GM18498 (cell line): ENCODE measurements at regions not wholly inside any gene's neighbourhood (a gene's known extent, or its start where the extent isn't known, plus 50 kb on each side); places are given as distances from the start of the nearest gene placed in this dataset.
"Not testable (repeated sequence)": the region's sequence is repeated elsewhere in the genome, so short reads cannot be mapped to it uniquely, and the experiment has no call there.

Source experiments
- ATAC-seq: cut with Tn5 transposase; IDR thresholded peaks from one replicate; pipeline ENCODE4 v1.9.1; 2021; ENCODE audit warnings: mild to moderate bottlenecking, moderate library complexity; ENCODE audit not compliant: unreplicated experiment

DNA sequence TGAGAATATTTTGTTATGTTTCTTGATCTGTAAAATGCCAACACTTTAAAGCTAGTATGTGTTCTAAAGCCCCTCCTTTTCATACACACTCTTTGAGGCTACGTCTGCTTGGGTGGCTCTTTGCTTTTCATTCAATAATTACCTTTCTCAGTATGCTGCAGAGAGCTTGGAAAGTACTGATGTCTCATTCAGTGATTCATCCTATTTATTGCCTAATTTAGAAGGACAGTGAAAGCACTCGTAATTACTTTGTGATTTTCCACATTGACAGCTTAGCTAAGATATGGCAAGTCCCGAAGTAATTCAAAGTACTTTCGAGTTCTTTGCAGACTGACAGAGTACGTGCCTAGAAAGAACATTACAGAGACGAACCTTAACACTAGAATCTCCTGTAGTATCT is 57.2 kb downstream of the BMP15 start:
- no peak for ATAC-seq

DNA sequence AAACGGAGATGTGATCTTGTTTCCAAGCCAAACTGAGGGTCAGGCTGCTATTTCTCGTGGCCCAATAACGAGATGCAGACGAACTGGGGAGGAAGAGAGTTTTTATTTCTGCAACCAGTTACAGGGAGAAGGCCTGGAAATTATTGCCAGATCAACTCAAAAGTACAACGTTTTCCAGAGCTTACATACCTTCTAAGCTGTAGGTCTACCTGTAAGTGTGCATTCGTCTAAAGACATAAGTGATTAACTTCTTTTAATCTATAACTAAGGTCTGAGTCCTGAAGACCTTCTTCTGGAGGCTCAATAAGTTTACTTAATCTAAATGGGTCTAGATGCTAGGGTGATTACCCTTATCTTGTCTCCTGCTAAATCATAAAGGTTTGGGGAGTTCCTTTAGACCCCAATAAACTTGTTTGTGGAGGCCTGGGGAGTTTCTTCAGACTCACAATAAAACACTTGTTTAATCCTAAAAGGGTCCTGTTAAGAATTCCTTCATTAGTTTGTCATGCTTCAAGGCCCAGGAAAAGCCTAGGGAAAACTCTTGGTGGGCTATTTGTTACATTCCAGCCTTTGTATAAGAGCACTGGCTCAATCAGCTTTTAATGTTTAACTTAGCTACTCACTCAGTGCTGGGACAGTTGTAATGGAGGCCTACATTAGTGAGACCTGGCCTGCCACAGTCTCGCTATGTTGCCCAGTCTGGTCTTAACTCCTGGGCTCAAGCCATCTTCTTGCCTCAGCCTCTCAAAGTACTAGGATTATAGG is 58.5 kb downstream of the BMP15 start:
- ATAC-seq = not testable (repeated sequence)

- no peak for ATAC-seq
Observed at GRCh38 chrX:50971395-50971794, 60.9 kb downstream of the BMP15 start.

GRCh38 chrX:50973199-50973598 is 62.7 kb downstream of the BMP15 start:
- ATAC-seq = no peak

GRCh38 chrX:50978920-50979682 is 68.6 kb downstream of the BMP15 start:
- ATAC-seq = no peak

GRCh38 chrX:50980251-50980650 is 69.7 kb downstream of the BMP15 start:
- ATAC-seq = no peak

DNA sequence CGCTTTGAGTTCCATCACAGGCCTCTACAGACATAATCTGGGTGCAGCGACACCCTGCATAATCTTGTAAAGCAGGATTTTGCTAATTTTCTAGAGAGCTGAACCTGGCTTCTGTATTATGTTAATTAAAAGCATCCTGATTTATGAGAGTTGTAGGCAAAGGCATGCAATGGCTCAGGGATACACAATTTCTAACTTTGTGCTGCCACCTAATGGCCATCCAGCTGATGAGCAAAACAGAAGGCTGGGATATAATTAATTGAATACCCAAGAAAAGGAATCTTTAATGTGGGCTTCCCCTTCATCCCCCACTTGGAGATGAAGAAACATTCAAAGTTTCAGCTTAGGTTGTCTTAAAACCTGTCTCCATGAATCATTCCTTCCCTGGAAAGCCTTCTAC is 78.1 kb downstream of the BMP15 start:
- no peak for ATAC-seq

DNA sequence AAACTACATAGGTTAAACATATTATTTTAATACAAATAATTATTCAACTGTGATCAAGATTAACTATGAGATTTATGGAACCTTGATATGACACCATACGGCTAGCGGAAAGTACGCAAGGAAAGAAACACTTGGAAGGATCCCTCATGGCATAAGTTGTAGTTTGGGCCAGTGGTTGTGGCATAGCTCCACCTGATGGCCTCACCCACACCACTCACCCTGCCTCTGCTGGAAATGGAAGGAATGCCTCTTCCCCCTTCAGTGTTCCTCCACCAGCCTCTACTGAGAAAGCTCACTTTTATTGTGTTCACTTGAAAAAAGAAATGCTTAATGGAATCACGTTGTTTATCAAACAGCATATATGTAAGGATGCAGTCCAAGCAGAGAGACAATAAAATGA is 86.4 kb downstream of the BMP15 start:
- ATAC-seq = no peak

DNA sequence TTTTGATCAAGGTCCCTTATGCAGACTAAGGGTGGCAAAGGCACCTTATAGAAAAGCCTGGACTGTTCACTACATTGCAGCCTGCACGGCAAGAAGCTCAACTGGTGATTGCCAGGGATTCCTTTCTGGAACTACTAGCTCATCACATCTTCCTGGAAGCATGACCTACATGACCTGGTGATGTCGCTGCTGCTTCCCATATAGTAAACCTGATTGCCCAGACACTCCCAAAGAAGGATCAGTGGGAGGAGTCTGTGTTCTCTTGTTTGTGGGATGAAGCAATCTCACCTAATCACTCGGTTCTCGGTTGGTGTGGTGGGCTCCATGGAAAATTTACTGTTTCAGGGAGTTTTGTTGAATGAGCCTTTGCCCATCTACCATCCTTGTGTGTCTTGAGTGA is 89.8 kb downstream of the BMP15 start:
- ATAC-seq = not testable (repeated sequence)

DNA sequence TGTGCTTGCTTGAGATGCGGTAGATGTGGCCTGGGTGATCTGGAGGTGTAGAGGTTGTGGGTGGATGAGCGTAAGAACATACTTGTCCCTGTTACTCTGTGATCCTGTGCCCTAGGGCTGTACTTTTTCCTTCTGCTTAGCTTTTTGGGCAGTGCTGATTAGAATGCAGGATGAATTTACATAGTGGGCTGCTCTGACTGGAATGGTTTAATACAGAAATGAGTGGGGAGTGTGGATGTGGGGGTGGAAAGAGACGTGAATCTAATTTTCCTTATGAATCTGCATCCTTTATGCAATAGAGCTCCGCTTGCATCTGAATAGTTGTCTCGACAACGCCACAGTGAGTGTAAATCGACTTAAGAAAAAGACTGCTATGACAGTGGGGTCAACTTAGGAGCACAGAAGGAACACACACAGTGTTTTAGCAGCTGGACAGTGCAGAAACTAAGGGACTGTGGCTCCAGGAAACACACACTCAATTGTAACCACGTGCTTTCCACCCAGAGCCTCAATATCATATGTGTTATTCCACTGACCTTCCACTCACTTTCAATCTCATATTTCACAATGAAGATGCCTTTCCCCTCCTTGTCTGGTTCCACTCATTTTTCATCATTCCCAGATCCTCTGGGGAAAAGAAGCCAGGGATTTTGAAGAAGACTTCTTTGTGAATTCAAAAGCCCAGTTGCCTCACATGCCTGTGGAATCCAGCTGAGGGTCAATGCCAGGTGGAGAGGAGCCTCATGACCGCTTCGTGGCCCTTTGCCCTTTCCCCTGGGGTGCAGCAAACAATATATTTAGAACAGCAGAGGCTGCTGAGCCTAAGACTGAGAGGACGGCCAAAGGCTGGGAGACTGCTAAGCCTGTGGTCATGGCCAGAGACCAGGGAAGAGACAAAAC is 91.4 kb downstream of the BMP15 start:
- not testable (repeated sequence) for ATAC-seq

DNA sequence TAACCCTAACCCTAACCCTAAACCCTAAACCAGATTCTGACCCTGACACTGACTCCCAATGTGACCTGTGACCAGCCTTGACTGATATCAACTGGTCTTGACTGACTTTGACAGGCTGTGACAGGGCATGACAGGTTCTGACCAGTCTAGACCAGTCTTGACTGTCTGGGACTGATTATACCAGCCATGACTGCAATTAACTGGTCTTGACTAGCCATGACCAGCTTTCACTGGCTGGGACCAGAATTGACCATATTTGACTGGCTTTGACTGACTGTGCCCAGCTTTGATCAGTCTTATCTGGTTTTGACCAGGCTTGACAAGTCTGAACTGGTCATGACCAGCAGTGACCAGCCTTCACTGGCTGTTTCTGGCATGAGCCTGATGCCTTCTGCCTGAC is 95.5 kb downstream of the BMP15 start:
- no peak for ATAC-seq

GRCh38 chrX:51024106-51024696 is 113.7 kb downstream of the BMP15 start:
- peak; percentile 76 for ATAC-seq

- peak; percentile 82 for ATAC-seq
Observed at GRCh38 chrX:51026862-51027261, 116.3 kb downstream of the BMP15 start.

GRCh38 chrX:51035746-51036145 is 125.2 kb downstream of the BMP15 start:
- no peak for ATAC-seq

DNA sequence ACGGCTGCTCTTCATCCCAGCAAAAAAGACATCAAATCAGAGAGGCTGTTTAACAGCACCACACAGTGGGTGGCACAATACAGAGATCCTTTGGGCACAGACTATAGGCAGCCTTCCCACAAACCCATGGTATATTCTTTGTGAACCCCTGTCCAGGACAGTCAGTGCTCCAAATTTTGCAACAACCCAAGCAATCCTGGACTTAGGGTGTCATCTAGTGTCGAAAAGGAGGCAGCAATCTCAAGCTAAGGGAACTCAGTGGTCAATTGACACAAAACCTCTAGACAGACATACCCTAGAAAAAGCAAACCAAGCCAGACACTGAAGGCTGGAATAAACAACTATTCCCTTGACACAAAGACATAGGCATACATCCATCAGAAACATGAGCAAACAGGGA is 137.4 kb downstream of the BMP15 start:
- ATAC-seq = no peak

- ATAC-seq = no peak
Observed at GRCh38 chrX:51053741-51054140, 143.2 kb downstream of the BMP15 start.

- ATAC-seq = no peak
Observed at GRCh38 chrX:51098046-51098445, 187.5 kb downstream of the BMP15 start.

GRCh38 chrX:51119058-51119926 is 208.8 kb downstream of the BMP15 start:
- ATAC-seq = not testable (repeated sequence)

DNA sequence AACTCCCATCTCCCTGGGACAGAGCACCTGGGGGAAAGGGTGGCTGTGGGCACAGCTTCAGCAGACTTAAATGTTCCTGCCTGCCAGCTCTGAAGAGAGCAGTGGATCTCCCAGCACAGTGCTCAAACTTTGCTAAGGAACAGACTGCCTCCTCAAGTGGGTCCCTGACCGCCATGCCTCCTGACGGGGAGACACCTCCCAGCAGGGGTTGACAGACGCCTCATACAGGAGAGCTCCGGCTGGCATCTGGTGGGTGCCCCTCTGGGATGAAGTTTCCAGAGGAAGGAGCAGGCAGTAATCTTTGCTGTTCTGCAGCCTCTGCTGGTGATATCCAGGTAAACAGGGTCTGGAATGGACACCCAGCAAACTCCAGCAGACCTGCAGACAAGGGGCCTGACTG is 206.9 kb upstream of the NUDT10 start:
- not testable (repeated sequence) for ATAC-seq
